ENCODE measurements at regions not wholly inside any gene's neighbourhood (a gene's known extent, or its start where the extent isn't known, plus 50 kb on each side); places are given as distances from the start of the nearest gene placed in this dataset.
"Not testable (repeated sequence)": the region's sequence is repeated elsewhere in the genome, so short reads cannot be mapped to it uniquely, and the experiment has no call there.

DNA sequence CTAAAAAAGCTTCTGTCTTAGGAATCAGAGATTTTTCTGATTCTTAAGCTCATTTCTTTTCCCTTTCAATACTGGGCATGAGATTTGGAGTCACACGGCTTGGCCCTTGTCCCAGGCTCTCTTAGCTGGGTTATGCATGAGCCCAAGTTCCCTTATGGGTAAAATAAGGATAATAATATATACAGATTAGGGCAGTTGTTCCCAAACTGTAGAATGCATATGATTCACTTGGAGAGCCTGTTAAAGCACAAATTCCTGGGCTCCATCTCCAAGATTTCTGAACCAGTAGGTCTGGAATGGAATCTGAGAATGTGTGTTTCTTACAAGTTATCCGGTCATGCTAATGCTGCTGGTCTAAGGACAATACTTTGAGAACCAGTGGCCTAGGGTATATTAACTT, 154.0 kb downstream of the REEP3 start:
- H3K4me1 ChIP-seq (ENCODE audit: control insufficient read depth, insufficient read depth, low read length): peaks cover 15% of the 10 kb centered on the region
- H3K36me3 ChIP-seq (ENCODE audit: control insufficient read depth, insufficient read depth, low read length): no peaks in the 10 kb centered on the region
- no peaks in the 10 kb centered on the region for H3K27me3 ChIP-seq (ENCODE audit: control insufficient read depth, insufficient read depth, low read length)
- no peak overlapping the region for H3K27ac ChIP-seq (ENCODE audit: low read depth, low read length)
- no peak overlapping the region for H3K4me3 ChIP-seq (ENCODE audit: low read length)
- no peak overlapping the region for H3K9ac ChIP-seq (ENCODE audit: low read length)

- no peak overlapping the region for H3K4me3 ChIP-seq (ENCODE audit: low read length)
- no peaks in the 10 kb centered on the region for H3K27me3 ChIP-seq (ENCODE audit: control insufficient read depth, insufficient read depth, low read length)
- peaks cover 4% of the 10 kb centered on the region for H3K4me1 ChIP-seq (ENCODE audit: control insufficient read depth, insufficient read depth, low read length)
- H3K27ac ChIP-seq (ENCODE audit: low read depth, low read length): no peak overlapping the region
- no peaks in the 10 kb centered on the region for H3K36me3 ChIP-seq (ENCODE audit: control insufficient read depth, insufficient read depth, low read length)
- H3K9ac ChIP-seq (ENCODE audit: low read length): no peak overlapping the region
Measured at GRCh38 chr10:63677001-63677400, 155.8 kb downstream of the REEP3 start.

- H3K27ac ChIP-seq (ENCODE audit: low read depth, low read length); H3K27me3 ChIP-seq (ENCODE audit: control insufficient read depth, insufficient read depth, low read length); H3K9ac ChIP-seq (ENCODE audit: low read length); H3K36me3 ChIP-seq (ENCODE audit: control insufficient read depth, insufficient read depth, low read length); H3K4me3 ChIP-seq (ENCODE audit: low read length); H3K4me1 ChIP-seq (ENCODE audit: control insufficient read depth, insufficient read depth, low read length): not testable (repeated sequence)
Measured at GRCh38 chr10:63680545-63680944, 159.3 kb downstream of the REEP3 start.

DNA sequence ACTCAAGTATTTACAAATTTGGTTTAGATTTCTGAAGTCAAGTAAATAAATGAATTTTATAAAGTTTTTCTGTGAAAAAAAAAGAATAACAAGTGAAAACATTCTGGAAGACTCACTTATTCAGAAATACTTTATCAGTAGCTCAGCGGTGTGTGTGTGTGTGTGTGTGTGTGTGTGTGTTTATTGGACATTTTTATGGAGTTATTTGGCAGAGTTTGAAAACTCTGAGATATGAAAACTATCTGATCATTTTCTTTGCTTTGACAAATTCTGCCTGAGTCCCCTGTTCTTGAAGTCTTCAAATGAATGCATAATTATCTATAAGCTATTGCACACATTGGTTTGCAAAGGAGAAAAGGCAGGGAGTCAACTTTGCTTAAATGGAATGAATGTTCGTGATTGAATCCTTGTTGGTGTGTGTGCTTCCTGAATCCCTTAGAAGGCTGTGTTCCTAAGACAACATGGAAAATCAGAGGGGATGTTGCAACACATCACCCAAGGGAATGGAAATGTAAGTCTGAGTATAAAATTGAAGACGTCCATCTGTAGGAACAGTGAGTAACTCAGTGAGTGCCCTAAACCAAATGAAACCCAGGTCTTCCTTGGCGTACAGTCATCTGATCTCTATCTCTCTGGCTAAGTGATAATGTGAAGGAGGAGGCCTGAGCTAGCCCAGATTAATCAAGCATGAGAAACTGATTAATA, 160.9 kb downstream of the REEP3 start:
- Histone ChIP-seq H3K9ac (ENCODE audit: low read length) (no peak overlapping the region), H3K4me1 (ENCODE audit: control insufficient read depth, insufficient read depth, low read length) (no peaks in the 10 kb centered on the region), H3K27ac (ENCODE audit: low read depth, low read length) (no peak overlapping the region), H3K4me3 (ENCODE audit: low read length) (no peak overlapping the region), H3K36me3 (ENCODE audit: control insufficient read depth, insufficient read depth, low read length) (no peaks in the 10 kb centered on the region), H3K27me3 (ENCODE audit: control insufficient read depth, insufficient read depth, low read length) (no peaks in the 10 kb centered on the region)

DNA sequence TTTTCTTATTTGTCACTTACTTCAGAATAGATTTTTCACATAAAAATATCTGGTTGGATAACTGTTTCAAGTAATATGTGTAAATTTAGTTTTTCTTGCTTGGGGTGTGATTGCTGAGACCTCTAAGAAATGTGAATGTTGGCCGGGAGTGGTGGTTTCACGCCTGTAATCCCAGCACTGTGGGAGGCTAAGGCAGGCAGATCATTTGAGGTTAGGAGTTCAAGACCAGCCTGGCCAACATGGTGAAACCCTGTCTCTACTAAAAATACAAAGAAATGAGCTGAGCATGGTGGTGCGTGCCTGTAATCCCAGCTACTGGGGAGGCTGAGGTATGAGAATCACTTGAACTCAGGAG, 161.5 kb downstream of the REEP3 start:
- not testable (repeated sequence) for H3K9ac ChIP-seq (ENCODE audit: low read length); H3K4me3 ChIP-seq (ENCODE audit: low read length); H3K27me3 ChIP-seq (ENCODE audit: control insufficient read depth, insufficient read depth, low read length); H3K4me1 ChIP-seq (ENCODE audit: control insufficient read depth, insufficient read depth, low read length); H3K27ac ChIP-seq (ENCODE audit: low read depth, low read length); H3K36me3 ChIP-seq (ENCODE audit: control insufficient read depth, insufficient read depth, low read length)

- Histone ChIP-seq H3K4me1 (ENCODE audit: control insufficient read depth, insufficient read depth, low read length) (no peaks in the 10 kb centered on the region), H3K36me3 (ENCODE audit: control insufficient read depth, insufficient read depth, low read length) (no peaks in the 10 kb centered on the region), H3K9ac (ENCODE audit: low read length) (no peak overlapping the region), H3K27me3 (ENCODE audit: control insufficient read depth, insufficient read depth, low read length) (no peaks in the 10 kb centered on the region), H3K27ac (ENCODE audit: low read depth, low read length) (no peak overlapping the region), H3K4me3 (ENCODE audit: low read length) (no peak overlapping the region)
Measured at GRCh38 chr10:63683223-63683622, 162.0 kb downstream of the REEP3 start.

- no peaks in the 10 kb centered on the region for H3K36me3 ChIP-seq (ENCODE audit: control insufficient read depth, insufficient read depth, low read length)
- H3K9ac ChIP-seq (ENCODE audit: low read length): no peak overlapping the region
- H3K4me3 ChIP-seq (ENCODE audit: low read length): no peak overlapping the region
- no peaks in the 10 kb centered on the region for H3K27me3 ChIP-seq (ENCODE audit: control insufficient read depth, insufficient read depth, low read length)
- H3K4me1 ChIP-seq (ENCODE audit: control insufficient read depth, insufficient read depth, low read length): no peaks in the 10 kb centered on the region
- H3K27ac ChIP-seq (ENCODE audit: low read depth, low read length): no peak overlapping the region
Measured at GRCh38 chr10:63683686-63684085, 162.5 kb downstream of the REEP3 start.

- no peak overlapping the region for H3K9ac ChIP-seq (ENCODE audit: low read length)
Measured at GRCh38 chr10:63684257-63684936, 163.2 kb downstream of the REEP3 start.

DNA sequence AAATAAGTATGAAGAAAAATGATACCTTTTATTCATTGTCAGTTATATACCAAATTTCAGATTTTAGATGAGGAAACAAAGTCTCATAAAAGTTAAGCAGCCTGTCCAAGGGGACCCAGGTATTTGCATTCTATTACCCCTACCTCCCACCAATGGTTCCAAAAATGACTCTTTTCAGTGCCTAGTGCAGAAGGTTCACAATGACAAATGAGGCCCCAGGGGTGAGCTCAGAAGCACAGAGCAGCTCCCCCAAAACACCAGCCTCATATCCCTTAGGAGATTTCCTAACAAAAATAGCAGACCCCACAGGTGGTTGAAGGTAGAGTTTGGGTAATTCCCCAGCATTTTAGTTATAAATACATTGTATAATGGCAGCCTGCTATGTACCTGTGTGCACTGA, 168.6 kb downstream of the REEP3 start:
- Histone ChIP-seq H3K27me3 (ENCODE audit: control insufficient read depth, insufficient read depth, low read length) (no peaks in the 10 kb centered on the region), H3K27ac (ENCODE audit: low read depth, low read length) (no peak overlapping the region), H3K4me3 (ENCODE audit: low read length) (no peak overlapping the region), H3K36me3 (ENCODE audit: control insufficient read depth, insufficient read depth, low read length) (no peaks in the 10 kb centered on the region), H3K4me1 (ENCODE audit: control insufficient read depth, insufficient read depth, low read length) (no peaks in the 10 kb centered on the region), H3K9ac (ENCODE audit: low read length) (no peak overlapping the region)

More at GRCh38 chr10:63684257-63684936, 163.2 kb downstream of the REEP3 start:
- H3K36me3 ChIP-seq (ENCODE audit: control insufficient read depth, insufficient read depth, low read length): no peaks in the 10 kb centered on the region
- no peak overlapping the region for H3K4me3 ChIP-seq (ENCODE audit: low read length)
- H3K27me3 ChIP-seq (ENCODE audit: control insufficient read depth, insufficient read depth, low read length): no peaks in the 10 kb centered on the region
- no peaks in the 10 kb centered on the region for H3K4me1 ChIP-seq (ENCODE audit: control insufficient read depth, insufficient read depth, low read length)
- no peak overlapping the region for H3K27ac ChIP-seq (ENCODE audit: low read depth, low read length)

GRCh38 chr10:63692220-63692896, 171.2 kb downstream of the REEP3 start:
- no peaks in the 10 kb centered on the region for H3K36me3 ChIP-seq (ENCODE audit: control insufficient read depth, insufficient read depth, low read length)
- no peaks in the 10 kb centered on the region for H3K27me3 ChIP-seq (ENCODE audit: control insufficient read depth, insufficient read depth, low read length)
- H3K9ac ChIP-seq (ENCODE audit: low read length): no peak overlapping the region
- no peaks in the 10 kb centered on the region for H3K4me1 ChIP-seq (ENCODE audit: control insufficient read depth, insufficient read depth, low read length)
- H3K4me3 ChIP-seq (ENCODE audit: low read length): no peak overlapping the region
- no peak overlapping the region for H3K27ac ChIP-seq (ENCODE audit: low read depth, low read length)

DNA sequence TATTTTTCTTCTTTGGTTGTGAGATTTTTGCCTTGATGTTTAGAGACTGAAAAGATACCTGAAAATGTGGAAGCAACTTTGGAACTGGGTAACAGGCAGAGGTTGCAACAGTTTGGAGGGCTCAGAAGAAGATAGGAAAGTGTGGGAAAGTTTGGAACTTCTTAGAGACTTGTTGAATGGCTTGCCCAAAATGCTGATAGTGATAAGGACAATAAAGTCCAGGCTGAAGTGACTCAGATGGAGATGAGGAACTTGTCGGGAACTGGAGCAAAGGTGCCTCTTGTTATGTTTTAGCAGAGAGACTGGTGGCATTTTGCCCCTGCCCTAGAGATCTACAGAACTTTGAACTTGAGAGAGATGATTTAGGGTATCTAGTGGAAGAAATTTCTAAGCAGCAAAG, 171.8 kb downstream of the REEP3 start:
- not testable (repeated sequence) for H3K27me3 ChIP-seq (ENCODE audit: control insufficient read depth, insufficient read depth, low read length); H3K4me1 ChIP-seq (ENCODE audit: control insufficient read depth, insufficient read depth, low read length); H3K9ac ChIP-seq (ENCODE audit: low read length); H3K4me3 ChIP-seq (ENCODE audit: low read length); H3K36me3 ChIP-seq (ENCODE audit: control insufficient read depth, insufficient read depth, low read length); H3K27ac ChIP-seq (ENCODE audit: low read depth, low read length)

DNA sequence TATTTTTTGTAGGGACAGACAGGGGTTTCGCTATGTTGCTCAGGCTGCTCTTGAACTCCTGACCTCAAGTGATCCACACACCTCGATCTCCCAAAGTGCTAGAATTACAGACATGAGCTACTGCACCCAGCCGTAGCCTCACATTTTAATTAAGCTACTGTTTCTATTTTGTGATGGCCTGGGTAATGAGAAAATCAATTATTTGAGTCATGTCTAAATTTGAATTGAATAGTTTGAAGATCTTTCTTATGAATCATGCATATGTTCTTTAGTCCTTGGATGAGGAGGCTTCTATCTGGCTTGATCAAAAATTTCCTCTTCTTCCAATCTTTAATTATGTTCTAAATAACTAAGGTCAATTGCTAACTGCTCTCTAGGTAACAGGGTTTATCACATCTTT, 175.0 kb downstream of the REEP3 start:
- H3K4me1 ChIP-seq (ENCODE audit: control insufficient read depth, insufficient read depth, low read length): peaks cover 18% of the 10 kb centered on the region
- H3K27me3 ChIP-seq (ENCODE audit: control insufficient read depth, insufficient read depth, low read length): no peaks in the 10 kb centered on the region
- no peak overlapping the region for H3K9ac ChIP-seq (ENCODE audit: low read length)
- no peaks in the 10 kb centered on the region for H3K36me3 ChIP-seq (ENCODE audit: control insufficient read depth, insufficient read depth, low read length)
- H3K4me3 ChIP-seq (ENCODE audit: low read length): no peak overlapping the region
- H3K27ac ChIP-seq (ENCODE audit: low read depth, low read length): no peak overlapping the region
